GM18505 (cell line): ENCODE measurements at regions not wholly inside any gene's neighbourhood (a gene's known extent, or its start where the extent isn't known, plus 50 kb on each side); places are given as distances from the start of the nearest gene placed in this dataset.

ENCODE experiments used
- ATAC-seq: cut with Tn5 transposase; IDR thresholded peaks from one replicate; pipeline ENCODE4 v1.9.1; 2021; ENCODE audit not compliant: unreplicated experiment
- POLR2A ChIP-seq: IDR thresholded peaks from 4 replicates; pipeline ENCODE4 v1.6.1; 2011; ENCODE audit warnings: borderline replicate concordance; ENCODE audit not compliant: insufficient read depth, insufficient read length; ENCODE audit errors: extremely low read depth

DNA sequence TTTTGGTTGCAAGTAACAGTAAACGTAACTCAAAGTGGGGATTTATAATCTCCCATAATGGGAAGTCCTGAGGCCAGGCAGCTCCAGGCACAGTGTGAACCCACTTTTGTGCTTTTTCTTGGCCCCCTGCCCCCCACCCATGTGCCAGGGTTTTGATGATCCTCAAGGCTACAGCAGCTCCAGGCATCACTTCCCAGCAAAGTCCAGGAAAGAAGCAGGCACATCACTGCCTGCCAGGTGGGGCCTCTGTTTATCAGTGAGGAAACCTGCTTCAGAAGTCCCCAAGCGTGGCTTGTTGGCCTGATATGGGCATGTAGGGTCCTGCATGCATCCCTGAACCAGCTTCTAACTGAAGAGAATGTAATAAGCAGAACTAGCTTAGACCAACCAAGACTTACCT lies 299.2 kb upstream of the SKOR2 start:
- no peak for TF ChIP-seq POLR2A
- ATAC-seq, result no peak

DNA sequence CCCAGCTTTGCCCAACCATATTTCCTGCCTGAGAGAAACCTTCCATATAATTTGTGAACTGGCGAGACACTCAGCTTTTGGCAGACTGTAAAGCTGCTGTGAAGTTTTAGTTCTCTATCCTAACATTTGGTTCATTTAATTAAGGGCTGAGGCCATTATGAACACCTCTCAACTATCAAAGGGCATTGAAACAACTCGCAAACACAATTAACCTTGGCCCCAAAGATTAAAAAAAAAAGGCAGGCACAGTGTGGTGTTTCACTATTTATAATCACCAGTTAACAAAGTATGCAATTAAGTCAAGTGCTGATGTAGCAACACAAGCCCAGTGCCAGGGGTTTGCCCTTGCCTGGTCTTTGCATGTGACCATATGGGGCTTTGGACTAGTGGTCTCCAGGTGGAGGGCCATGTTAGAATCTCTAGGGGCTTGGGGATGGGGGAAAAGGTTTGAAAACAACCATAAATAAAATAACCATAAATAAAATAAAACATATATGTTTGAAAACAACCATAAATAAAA lies 297.6 kb upstream of the SKOR2 start:
- ATAC-seq, result no peak
- no peak for TF ChIP-seq POLR2A

DNA sequence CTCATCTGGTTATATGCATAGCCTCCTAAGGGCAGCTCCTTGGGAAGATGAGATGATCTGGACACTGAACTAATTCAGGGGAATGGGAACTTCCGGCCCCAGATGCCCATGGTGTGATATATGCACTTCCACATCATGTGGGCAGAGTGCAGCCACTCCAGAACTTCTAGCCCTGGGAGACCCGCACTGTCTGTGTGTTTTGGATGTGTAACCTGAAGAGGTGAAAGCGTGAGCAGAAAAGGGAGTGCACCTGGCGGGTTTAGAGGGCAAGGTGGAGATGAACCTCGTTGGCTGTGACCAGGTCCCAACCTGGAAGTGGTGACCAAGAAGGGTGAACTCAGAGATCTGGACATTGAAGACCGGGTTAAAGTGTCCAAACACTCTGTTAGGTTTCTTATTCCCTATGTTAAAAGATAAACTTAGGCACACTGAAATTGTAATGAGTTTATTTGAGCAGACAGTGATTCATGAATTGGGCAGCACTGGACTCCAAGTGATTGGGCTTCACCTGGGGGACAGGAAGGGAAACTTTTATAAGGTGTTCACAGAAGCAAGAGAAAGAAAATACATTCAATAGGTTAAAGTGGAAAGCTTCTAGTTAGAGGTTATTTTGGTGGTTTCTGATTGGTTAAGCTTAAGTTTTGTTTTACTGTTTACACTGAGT lies 296.2 kb upstream of the SKOR2 start:
- no peak for TF ChIP-seq POLR2A
- ATAC-seq, result no peak

DNA sequence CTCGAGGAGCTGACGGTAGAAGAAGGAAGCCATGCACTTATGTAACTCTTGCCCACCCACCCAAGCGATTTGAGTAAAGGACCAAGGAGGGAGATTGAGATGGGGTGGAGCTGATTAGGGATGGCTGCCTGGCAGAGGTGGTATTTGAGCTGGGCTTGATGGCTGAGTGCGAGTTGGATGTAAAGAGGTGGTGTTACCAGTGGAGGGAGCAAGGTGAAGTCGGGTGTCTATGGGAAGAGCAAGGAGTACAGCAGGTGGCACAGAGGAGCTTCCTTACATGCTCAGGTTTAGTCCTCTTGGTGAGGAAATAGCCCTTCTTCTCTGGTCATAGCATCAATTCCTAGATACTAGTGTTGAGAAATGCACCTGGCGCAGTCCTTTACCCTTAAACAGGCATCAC lies 294.2 kb upstream of the SKOR2 start:
- ATAC-seq, result no peak
- TF ChIP-seq POLR2A, result no peak

DNA sequence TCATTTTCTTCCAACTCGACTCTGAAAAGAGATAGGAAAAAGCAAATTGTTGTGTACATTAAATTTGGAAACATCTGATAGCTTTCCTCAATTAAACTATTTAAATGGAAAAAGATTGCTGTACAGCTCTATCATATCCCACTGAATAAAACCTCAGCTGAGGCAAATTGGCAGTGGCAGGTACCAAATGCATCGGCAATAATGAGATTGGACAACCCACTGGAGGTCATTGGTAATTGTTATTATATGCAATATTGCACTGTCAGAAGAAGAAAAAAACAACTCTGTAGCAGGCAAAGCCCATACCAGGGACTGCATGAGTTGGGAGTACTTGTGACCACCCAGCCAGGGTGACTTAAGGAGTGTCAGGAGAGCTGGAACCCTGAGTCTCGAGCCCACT lies 291.6 kb upstream of the SKOR2 start:
- ATAC-seq, result no peak
- no peak for TF ChIP-seq POLR2A

DNA sequence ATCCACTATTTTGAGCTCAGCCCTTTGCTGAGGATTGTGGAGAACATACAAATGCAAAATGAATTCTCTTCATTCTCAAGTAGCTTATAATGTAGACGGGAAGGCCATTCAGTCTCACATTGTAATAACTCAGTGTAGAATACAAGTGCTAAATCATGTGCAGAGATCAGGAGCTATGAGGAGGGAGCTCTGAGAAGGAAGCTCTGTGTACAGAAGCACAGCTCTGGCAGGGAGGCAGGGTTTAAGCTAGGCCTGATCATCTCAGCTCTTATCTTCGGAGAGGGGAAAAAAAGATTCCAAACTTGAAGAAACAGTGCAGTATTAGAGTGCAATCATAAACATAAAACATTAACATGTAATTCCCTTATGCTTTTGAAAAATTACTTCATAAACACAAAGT lies 291.1 kb upstream of the SKOR2 start:
- ATAC-seq, result no peak
- no peak for TF ChIP-seq POLR2A

DNA sequence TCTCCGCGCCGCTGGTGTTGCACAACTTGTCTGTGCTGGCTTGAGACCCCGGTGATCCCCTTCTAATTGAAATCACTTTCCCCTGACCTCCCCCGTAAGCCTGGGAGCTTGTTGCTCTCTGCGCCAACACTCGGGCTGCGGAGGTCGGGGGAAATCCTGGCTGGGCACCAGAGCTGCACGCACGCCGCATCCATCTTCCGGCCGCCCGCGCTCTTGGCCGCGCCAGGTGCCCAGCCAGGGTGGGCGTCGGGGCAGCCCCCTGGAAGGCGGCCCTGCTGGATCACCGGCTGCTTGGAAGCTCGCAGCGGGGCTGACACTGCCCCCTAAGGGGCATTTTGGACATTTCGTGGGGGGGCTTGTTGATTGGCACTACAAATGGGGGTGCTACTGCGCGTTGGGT lies 280.3 kb upstream of the SKOR2 start:
- no peak for ATAC-seq
- no peak for TF ChIP-seq POLR2A

DNA sequence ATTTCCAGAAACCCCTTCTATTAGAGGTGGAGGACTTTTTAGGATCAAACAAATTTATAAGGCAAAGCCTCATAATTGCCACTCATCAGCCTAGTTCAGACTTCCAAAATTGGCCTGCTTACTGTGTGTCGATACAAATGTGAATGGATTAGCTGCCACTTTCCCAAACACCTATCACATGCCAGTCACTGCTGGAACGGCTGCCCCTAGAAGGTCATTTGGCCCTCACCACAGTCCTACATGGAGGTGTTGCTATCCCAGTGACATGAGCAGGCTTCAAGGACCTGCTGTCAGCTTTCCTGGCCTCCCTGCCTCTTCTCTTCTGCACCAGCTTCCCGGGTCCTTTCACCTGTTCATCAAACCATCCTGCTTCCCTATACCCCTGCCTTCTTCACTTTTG lies 279.2 kb upstream of the SKOR2 start:
- no peak for ATAC-seq
- no peak for TF ChIP-seq POLR2A

DNA sequence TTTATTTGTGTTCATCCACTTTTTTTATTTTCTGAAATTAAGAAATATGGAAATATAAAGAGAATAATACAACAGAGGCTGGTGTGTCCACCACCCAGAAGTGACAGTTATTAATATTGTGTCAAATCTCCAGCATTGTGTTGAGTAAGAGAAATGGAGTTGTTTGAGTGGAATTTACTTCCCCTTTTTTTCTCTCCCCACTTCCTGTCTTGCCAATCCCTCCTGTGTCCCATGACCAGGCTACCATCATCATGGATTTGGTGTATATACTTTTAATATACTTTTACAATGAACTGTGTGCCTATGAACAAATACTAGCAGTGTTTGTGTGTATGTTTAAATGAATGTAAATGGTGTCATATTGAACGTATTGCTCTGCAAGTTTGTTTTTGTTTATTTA lies 276.9 kb upstream of the SKOR2 start:
- no peak for TF ChIP-seq POLR2A
- no peak for ATAC-seq

DNA sequence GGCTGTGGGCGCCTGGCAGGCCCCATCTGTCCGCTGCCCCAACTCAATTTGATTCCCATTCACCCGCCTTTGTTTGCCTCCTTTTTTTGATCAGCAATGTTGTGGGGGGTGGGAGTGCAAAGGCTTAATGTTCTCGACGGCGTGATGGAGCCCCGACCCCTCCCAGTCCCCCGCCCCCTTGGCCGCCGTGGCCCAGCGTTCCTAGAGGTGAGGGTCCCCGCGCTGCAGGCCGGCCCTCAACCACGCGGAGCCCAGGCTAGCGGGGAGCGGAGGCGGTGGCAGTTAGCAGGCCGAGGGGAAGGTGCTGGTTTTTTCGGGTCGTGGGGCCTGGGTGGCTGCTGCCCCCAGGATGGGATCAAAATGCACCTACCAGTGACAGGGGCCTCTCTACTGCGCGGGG lies 274.7 kb upstream of the SKOR2 start:
- ATAC-seq, result no peak
- TF ChIP-seq POLR2A, result no peak

DNA sequence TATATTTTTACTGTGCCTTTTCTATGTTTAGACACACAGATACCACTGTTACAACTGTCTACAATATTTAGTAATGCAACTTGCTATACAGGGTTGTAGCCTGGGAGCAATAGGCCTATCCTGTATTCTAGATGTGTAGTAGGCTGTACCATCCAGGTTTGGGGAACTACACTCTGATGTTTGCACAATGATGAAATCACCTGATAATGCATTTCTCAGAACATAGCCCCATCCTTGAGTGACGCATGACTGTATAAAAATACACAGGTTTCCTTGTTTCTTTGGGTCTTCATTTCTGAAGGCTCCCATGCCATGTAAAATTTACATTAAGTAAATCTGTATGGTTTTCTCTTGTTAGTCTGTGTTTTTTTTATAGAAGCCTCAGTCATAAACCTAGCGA lies 270.9 kb upstream of the SKOR2 start:
- ATAC-seq, result no peak
- no peak for TF ChIP-seq POLR2A

DNA sequence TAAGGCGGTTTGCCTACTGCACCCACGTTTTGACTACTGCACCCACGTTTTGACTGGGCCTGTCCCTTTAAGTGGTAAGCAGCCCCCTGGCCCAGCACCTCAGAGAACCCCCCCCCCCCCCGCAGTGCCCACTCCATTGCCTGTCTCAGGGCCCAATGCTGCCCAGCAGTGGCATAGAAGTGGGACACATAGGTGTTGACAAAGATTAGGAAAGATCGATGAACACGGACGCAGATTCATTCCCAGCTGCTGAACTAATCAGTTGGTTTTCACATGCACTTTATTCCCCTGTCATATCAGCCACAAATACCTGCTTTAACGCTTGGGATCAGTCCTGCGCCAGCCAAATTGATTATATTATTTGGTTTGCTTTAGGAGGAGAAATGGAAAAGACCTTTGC lies 268.8 kb upstream of the SKOR2 start:
- no peak for TF ChIP-seq POLR2A
- ATAC-seq, result no peak

DNA sequence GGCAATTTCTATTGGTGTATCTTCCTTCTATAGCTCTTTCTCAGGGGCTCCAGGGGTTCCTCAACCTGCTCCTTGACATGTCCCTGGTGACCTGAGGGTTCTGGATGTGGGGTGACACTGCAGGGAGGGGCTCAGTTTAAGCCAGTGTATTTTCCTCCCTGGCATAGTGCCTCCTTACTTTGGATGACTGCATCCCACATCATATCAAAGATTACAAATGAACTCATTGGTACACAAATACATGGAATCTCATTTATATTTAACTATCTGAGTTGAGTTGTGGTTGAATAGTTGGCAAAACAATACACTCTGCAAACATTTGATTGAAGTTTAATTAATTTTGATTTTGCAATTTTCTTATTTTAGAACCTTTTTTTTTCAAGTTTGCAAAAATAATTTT lies 268.2 kb upstream of the SKOR2 start:
- no peak for TF ChIP-seq POLR2A
- ATAC-seq, result no peak

DNA sequence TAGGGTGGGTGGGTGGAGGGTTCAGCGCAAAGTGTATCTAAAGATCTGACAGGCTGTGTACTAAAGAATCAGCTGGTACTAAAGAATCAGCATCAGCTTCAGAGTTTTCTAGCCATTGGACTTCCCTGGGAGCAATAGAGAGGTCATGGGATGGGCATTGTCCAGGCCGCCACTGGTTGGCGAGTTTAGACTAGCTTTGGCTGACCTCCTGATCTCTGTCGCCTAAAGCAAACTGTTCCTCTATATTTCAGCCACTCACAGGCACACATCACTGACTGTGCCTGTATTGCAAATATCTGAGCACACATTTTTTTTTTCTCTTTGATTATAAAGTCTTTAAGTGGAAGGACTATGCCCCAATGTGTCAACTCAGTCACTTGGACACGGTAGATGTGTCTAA lies 267.8 kb upstream of the SKOR2 start:
- TF ChIP-seq POLR2A, result no peak
- no peak for ATAC-seq

DNA sequence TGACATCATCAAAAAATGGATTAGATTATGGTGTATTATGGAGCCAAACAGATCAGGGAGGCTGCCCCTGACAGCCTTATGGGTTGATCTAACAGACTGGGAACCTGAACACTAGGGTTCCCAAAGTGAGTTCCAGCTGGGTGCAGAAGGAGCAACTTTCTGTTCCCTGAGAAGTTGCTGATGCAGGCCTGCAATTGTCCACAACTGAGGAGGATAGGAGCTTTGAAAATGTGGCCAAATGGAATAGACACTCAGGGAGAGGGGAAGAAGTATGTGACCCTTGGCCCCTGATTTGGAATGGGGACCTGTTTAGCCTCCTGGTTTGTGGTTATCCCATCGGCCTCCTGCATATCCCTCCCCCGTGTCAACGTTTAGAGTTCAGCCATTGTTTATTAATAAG lies 262.2 kb upstream of the SKOR2 start:
- ATAC-seq, result no peak
- TF ChIP-seq POLR2A, result no peak
